Heart left ventricle (tissue), 16 donors: ENCODE measurements at regions not wholly inside any gene's neighbourhood (a gene's known extent, or its start where the extent isn't known, plus 50 kb on each side); places are given as distances from the start of the nearest gene placed in this dataset.

Experiments
- ATAC-seq, 4 donors: fragments of 200-7000 bp; cut with Tn5 transposase; one replicate each; pipeline ENCODE4 v1.9.1; 2020 to 2022; ENCODE audit warnings: moderate library complexity in 4 of 4, mild to moderate bottlenecking in 3 of 4, moderate number of reproducible peaks in 1 of 4
- DNase-seq, 5 donors: peaks; one replicate each; pipeline ENCODE4 v3.0.0-alpha.2; 2020
- H3K27ac ChIP-seq, 12 donors: fragments of 200-600 bp; sonication (generic) in 4 of 12; one replicate each; pipeline versions ENCODE4 v1.5.0 to v1.8.0; 2016 to 2022; ENCODE audit warnings: mild to moderate bottlenecking in 2 of 12
- H3K27me3 ChIP-seq, 9 donors: fragments of 200-600 bp; sonication (generic) in 2 of 9; one replicate each; pipeline versions ENCODE4 v1.5.1 to v1.8.0; 2016 to 2022; ENCODE audit warnings: mild to moderate bottlenecking in 3 of 9
- H3K36me3 ChIP-seq, 9 donors: fragments of 200-600 bp; sonication (generic) in 2 of 9; one replicate each; pipeline versions ENCODE4 v1.5.0 to v1.8.0; 2018 to 2022; ENCODE audit warnings: mild to moderate bottlenecking in 2 of 9
- H3K4me1 ChIP-seq, 12 donors: fragments of 200-600 bp; sonication (generic) in 4 of 12; one replicate each; pipeline versions ENCODE4 v1.5.0 to v1.8.0; 2016 to 2022; ENCODE audit warnings: mild to moderate bottlenecking in 3 of 12
- H3K4me3 ChIP-seq, 12 donors: fragments of 200-600 bp; sonication (generic) in 4 of 12; one replicate each; pipeline versions ENCODE4 v1.5.0 to v1.8.0; 2017 to 2022; ENCODE audit warnings: mild to moderate bottlenecking in 9 of 12, moderate library complexity in 4 of 12
- H3K9me3 ChIP-seq, 12 donors: fragments of 200-600 bp; sonication (generic) in 4 of 12; one replicate each; pipeline versions ENCODE4 v1.5.0 to v1.8.0; 2016 to 2022; ENCODE audit warnings: mild to moderate bottlenecking in 1 of 12
- CTCF ChIP-seq, 12 donors: fragments of 200-600 bp; sonication (generic) in 4 of 12; IDR thresholded peaks; one replicate each; pipeline versions ENCODE4 v1.5.0 to v1.8.0; 2018 to 2022; ENCODE audit warnings: antibody characterized with exemption in 12 of 12, mild to moderate bottlenecking in 5 of 12
- POLR2A ChIP-seq, 2 donors: fragments of 450-650 bp; IDR thresholded peaks; one replicate each; pipeline ENCODE4 v1.6.1; 2017; ENCODE audit warnings: antibody characterized with exemption in 2 of 2, mild to moderate bottlenecking in 2 of 2, moderate library complexity in 2 of 2
- WGBS, 4 donors: extraction: QIAGEN DNeasy Blood & Tissue Kit in 2 of 4; methylation state at CpG; one replicate each; pipeline versions ENCODE4 v1.1.5 to v1.1.7; 2013 to 2018; 5-methylcytosine and 5-hydroxymethylcytosine counted together
- intact Hi-C, 10 donors: fragments of 100-400 bp; cut with DNase I; formaldehyde crosslinking; loops; one replicate each; pipeline versions ENCODE4 v1.11.1 to v1.14.2; 2022
- donor health status: ischemic (EF 13 %, LVEDD 7.1; RV severe dilation, severe dysfunction).
- donor health status: healthy with polysubstance abuse.
- donor health status: DM: no; HTN: yes; CAD: no.
- donor health status: DM: no; HTN: no; CAD: no.
- donor health status: ischemic (EF 25% LVEDD 6.9; RV normal size, moderate dysfunction).
- donor health status: ischemic (EF 25% LVEDD 5.7; RV mildly dilated, moderate dysfunction).
- donor health status: healthy.
- donor health status: DM: yes; HTN: yes; CAD: no.
- donor health status: ischemic (EF 35%, LVEDD 5.7; RV mildly dilated, moderate dysfunction).
- donor health status: nonischemic (EF 11% LVEDD 7.7; RV severe dilation, severe dysfunction).
- donor health status: DM: yes; HTN: yes; CAD: no.
- donor health status: PGD.
- donor health status: ischemic (EF 29% LVEDD 5.4; RV normal size, mild dysfunction).
- donor health status: nonischemic (EF 23%, LVEDD 6.1; RV moderate dilation, normal function).

- H3K4me1 ChIP-seq, result peaks cover 0 to 3% (median 0%) of the 10 kb centered on the region in 12 donors
- TF ChIP-seq CTCF (IDR thresholded peaks at IDR 0.05) (no peak), POLR2A (IDR thresholded peaks at IDR 0.05) (no peak)
- no peaks in the 10 kb centered on the region for H3K36me3 ChIP-seq
- peaks cover 0 to 4% (median 0%) of the 10 kb centered on the region in 12 donors for H3K9me3 ChIP-seq
- H3K4me3 ChIP-seq, result no peak overlapping the region
- DNase-seq (no peak), ATAC-seq (no peak)
- 71 to 85% (median 77%) methylated on average over 1 of the region's 1 CpG for WGBS, 4 donors
- intact Hi-C loops, result no loop called here
- no peak overlapping the region for H3K27ac ChIP-seq
- no peaks in the 10 kb centered on the region for H3K27me3 ChIP-seq
Measured at GRCh38 chr1:90174246-90174645, 179.3 kb downstream of the ZNF326 start.

- Histone ChIP-seq H3K9me3 (peaks cover 0 to 4% (median 0%) of the 10 kb centered on the region in 12 donors), H3K36me3 (no peaks in the 10 kb centered on the region), H3K27ac (no peak overlapping the region), H3K4me1 (no peaks in the 10 kb centered on the region), H3K4me3 (no peak overlapping the region), H3K27me3 (no peaks in the 10 kb centered on the region)
- intact Hi-C loops, result no loop called here
- 74 to 79% (median 79%) methylated on average over 3 of the region's 3 CpGs for WGBS, 4 donors
- DNase-seq (no peak), ATAC-seq (no peak)
- TF ChIP-seq CTCF (IDR thresholded peaks at IDR 0.05) (no peak), POLR2A (IDR thresholded peaks at IDR 0.05) (no peak)
Measured at GRCh38 chr1:90162216-90162615, 167.3 kb downstream of the ZNF326 start.

- Histone ChIP-seq H3K4me1 (no peaks in the 10 kb centered on the region), H3K36me3 (no peaks in the 10 kb centered on the region), H3K27ac (no peak overlapping the region), H3K4me3 (no peak overlapping the region), H3K9me3 (peaks cover 0 to 3% (median 0%) of the 10 kb centered on the region in 12 donors), H3K27me3 (no peaks in the 10 kb centered on the region)
- TF ChIP-seq CTCF (IDR thresholded peaks at IDR 0.05) (no peak), POLR2A (IDR thresholded peaks at IDR 0.05) (no peak)
- DNase-seq (no peak), ATAC-seq (no peak)
- intact Hi-C loops, result no loop called here
- 81 to 92% (median 88%) methylated on average over 1 of the region's 1 CpG for WGBS, 4 donors
Measured at GRCh38 chr1:90161625-90162024, 166.7 kb downstream of the ZNF326 start.

GRCh38 chr1:90155721-90156487 is 161.0 kb downstream of the ZNF326 start:
- no peak overlapping the region for H3K27ac ChIP-seq
- intact Hi-C loops, result no loop called here

More at GRCh38 chr1:90155721-90156487, 161.0 kb downstream of the ZNF326 start:
- ATAC-seq (no peak), DNase-seq (no peak)
- no peaks in the 10 kb centered on the region for H3K27me3 ChIP-seq
- H3K9me3 ChIP-seq, result peaks cover 0 to 12% (median 2%) of the 10 kb centered on the region in 12 donors
- H3K4me3 ChIP-seq, result no peak overlapping the region
- TF ChIP-seq POLR2A (IDR thresholded peaks at IDR 0.05) (no peak), CTCF (IDR thresholded peaks at IDR 0.05) (no peak)
- no peaks in the 10 kb centered on the region for H3K36me3 ChIP-seq
- WGBS, 4 donors, result 85 to 90% (median 86%) methylated on average over 2 of the region's 2 CpGs
- no peaks in the 10 kb centered on the region for H3K4me1 ChIP-seq
